PC-9 (cell line): ENCODE measurements at regions not wholly inside any gene's neighbourhood (a gene's known extent, or its start where the extent isn't known, plus 50 kb on each side); places are given as distances from the start of the nearest gene placed in this dataset.

Source experiments
- BruUV-seq: library from RNA; stranded (reverse); fragments of 400-500 nt; replicated peaks from 2 replicates; lab custom pipeline; 2021; lab: Mats Ljungman, UMichigan
- CTCF ChIA-PET: fragments of 300-600 bp; sonication (Branson Sonifier 250); formaldehyde crosslinking; loops from one replicate; lab custom pipeline; 2022; ENCODE audit warnings: antibody characterized with exemption; lab: Charles Lee
- POLR2A ChIA-PET: fragments of 300-600 bp; sonication (Branson Sonifier 250); formaldehyde crosslinking; loops from one replicate; lab custom pipeline; 2022; ENCODE audit warnings: antibody characterized with exemption; ENCODE audit not compliant: unreplicated experiment; lab: Charles Lee
- DNase-seq, 2 experiments: peaks; one replicate each; pipeline versions ENCODE4 v3.0.0 to v3.0.0-alpha.2; 2015 to 2022; ENCODE audit warnings: mixed read lengths in 1 of 2
- H2AFZ ChIP-seq: fragments of 200-600 bp; sonication (generic); 2 replicates; pipeline ENCODE4 v1.8.1; 2017; ENCODE audit warnings: antibody characterized with exemption
- H3F3A ChIP-seq: fragments of 200-600 bp; sonication (generic); 2 replicates; pipeline ENCODE4 v1.8.1; 2017; ENCODE audit warnings: antibody characterized with exemption, mild to moderate bottlenecking, low read depth; ENCODE audit not compliant: insufficient read depth
- H3K27ac ChIP-seq: fragments of 200-600 bp; sonication (generic); 2 replicates; pipeline ENCODE4 v1.6.1; 2016; ENCODE audit warnings: mixed run types
- H3K27me3 ChIP-seq: fragments of 200-600 bp; sonication (generic); 2 replicates; pipeline ENCODE4 v1.6.1; 2016; ENCODE audit warnings: low read depth, mixed run types; ENCODE audit not compliant: insufficient read depth
- H3K36me3 ChIP-seq: fragments of 200-600 bp; sonication (generic); 2 replicates; pipeline ENCODE4 v1.6.1; 2016; ENCODE audit warnings: low read depth, mixed run types
- H3K4me1 ChIP-seq: fragments of 200-600 bp; sonication (generic); replicated peaks from 2 replicates; pipeline ENCODE4 v1.6.1; 2016; ENCODE audit warnings: mixed run types; ENCODE audit not compliant: insufficient read depth
- H3K4me2 ChIP-seq: fragments of 200-600 bp; sonication (generic); 2 replicates; pipeline ENCODE4 v1.6.1; 2017; ENCODE audit warnings: mixed run types
- H3K4me3 ChIP-seq: fragments of 200-600 bp; sonication (generic); 2 replicates; pipeline ENCODE4 v1.6.1; 2016; ENCODE audit warnings: mixed run types
- H3K79me2 ChIP-seq: fragments of 200-600 bp; sonication (generic); 2 replicates; pipeline ENCODE4 v1.6.1; 2017; ENCODE audit warnings: low read depth, mixed run types
- H3K9me2 ChIP-seq: fragments of 200-600 bp; sonication (generic); 2 replicates; pipeline ENCODE4 v1.8.1; 2017; ENCODE audit warnings: mild to moderate bottlenecking; ENCODE audit not compliant: insufficient read depth
- H3K9me3 ChIP-seq: fragments of 200-600 bp; sonication (generic); 2 replicates; pipeline ENCODE4 v1.8.1; 2016; ENCODE audit warnings: low read depth; ENCODE audit not compliant: insufficient read depth
- H4K20me1 ChIP-seq: fragments of 200-600 bp; sonication (generic); 2 replicates; pipeline ENCODE4 v1.8.1; 2017; ENCODE audit not compliant: insufficient read depth
- CTCF ChIP-seq: fragments of 200-600 bp; sonication (generic); conservative IDR thresholded peaks from 2 replicates; pipeline ENCODE4 v1.6.1; 2017; ENCODE audit warnings: mixed run types, antibody characterized with exemption, mild to moderate bottlenecking, moderate library complexity
- EZH2 ChIP-seq: fragments of 200-600 bp; sonication (generic); IDR thresholded peaks from 2 replicates; pipeline ENCODE4 v1.8.0; 2017; ENCODE audit warnings: antibody characterized with exemption, low read depth
- intact Hi-C: fragments of 100-400 bp; cut with micrococcal nuclease; formaldehyde crosslinking; loops from one replicate; pipeline ENCODE4 v1.10.0; 2022; ENCODE audit not compliant: unreplicated experiment

- H3F3A ChIP-seq: no peaks in the 10 kb centered on the region
- no peaks in the 10 kb centered on the region for H3K9me3 ChIP-seq
- ChIA-PET POLR2A (no interaction called here), CTCF (no interaction called here)
- no peaks in the 10 kb centered on the region for H3K4me1 ChIP-seq
- BruUV-seq: no TSS peak
- no peak overlapping the region for H3K4me3 ChIP-seq
- TF ChIP-seq CTCF: no peak
- no peak for TF ChIP-seq EZH2
- no peak overlapping the region for H2AFZ ChIP-seq
- DNase-seq: no peak
- H3K27me3 ChIP-seq: no peaks in the 10 kb centered on the region
- intact Hi-C loops: no loop called here
- H3K9me2 ChIP-seq: no peaks in the 10 kb centered on the region
- no peaks in the 10 kb centered on the region for H3K36me3 ChIP-seq
- H3K4me2 ChIP-seq: no peak overlapping the region
- H3K79me2 ChIP-seq: no peaks in the 10 kb centered on the region
- no peaks in the 10 kb centered on the region for H4K20me1 ChIP-seq
- H3K27ac ChIP-seq: no peak overlapping the region
Measured at GRCh38 chrX:121161501-121161933, 114.1 kb downstream of the GLUD2 start.

GRCh38 chrX:121163443-121163842 lies 116.0 kb downstream of the GLUD2 start:
- Histone ChIP-seq H3K9me3 (no peaks in the 10 kb centered on the region), H3K79me2 (no peaks in the 10 kb centered on the region), H3K4me2 (no peak overlapping the region), H3K36me3 (no peaks in the 10 kb centered on the region), H2AFZ (no peak overlapping the region), H3K27me3 (no peaks in the 10 kb centered on the region), H4K20me1 (no peaks in the 10 kb centered on the region), H3K27ac (no peak overlapping the region), H3K4me1 (no peaks in the 10 kb centered on the region), H3K4me3 (no peak overlapping the region), H3F3A (no peaks in the 10 kb centered on the region), H3K9me2 (no peaks in the 10 kb centered on the region)
- no peak for TF ChIP-seq EZH2
- TF ChIP-seq CTCF: no peak
- ChIA-PET POLR2A (no interaction called here), CTCF (no interaction called here)
- no peak for DNase-seq
- BruUV-seq: no TSS peak
- intact Hi-C loops: no loop called here

GRCh38 chrX:121165930-121166359 lies 118.5 kb downstream of the GLUD2 start:
- no TSS peak for BruUV-seq

More at GRCh38 chrX:121165930-121166359, 118.5 kb downstream of the GLUD2 start:
- no peak overlapping the region for H3K4me2 ChIP-seq
- ChIA-PET CTCF (no interaction called here), POLR2A (no interaction called here)
- no peak for DNase-seq
- no peaks in the 10 kb centered on the region for H4K20me1 ChIP-seq
- H3K27me3 ChIP-seq: no peaks in the 10 kb centered on the region
- no peaks in the 10 kb centered on the region for H3F3A ChIP-seq
- H3K79me2 ChIP-seq: no peaks in the 10 kb centered on the region
- no peak overlapping the region for H3K4me3 ChIP-seq
- intact Hi-C loops: no loop called here
- H3K27ac ChIP-seq: no peak overlapping the region
- H3K9me2 ChIP-seq: no peaks in the 10 kb centered on the region
- H3K4me1 ChIP-seq: no peaks in the 10 kb centered on the region
- no peak overlapping the region for H2AFZ ChIP-seq
- no peaks in the 10 kb centered on the region for H3K9me3 ChIP-seq
- no peaks in the 10 kb centered on the region for H3K36me3 ChIP-seq
- TF ChIP-seq EZH2 (no peak), CTCF (no peak)
